ENCODE measurements at regions not wholly inside any gene's neighbourhood (a gene's known extent, or its start where the extent isn't known, plus 50 kb on each side); places are given as distances from the start of the nearest gene placed in this dataset.

- peaks cover 9% of the 10 kb centered on the region for H3K4me1 Mint-ChIP-seq (ENCODE audit: low read depth)
- H3K9me3 Mint-ChIP-seq: no peaks in the 10 kb centered on the region
- H3K27me3 Mint-ChIP-seq: peaks cover 1% of the 10 kb centered on the region
- no peak overlapping the region for H3K27ac Mint-ChIP-seq
- H3K4me3 Mint-ChIP-seq: no peak overlapping the region
- no peaks in the 10 kb centered on the region for H3K36me3 Mint-ChIP-seq (ENCODE audit: low read depth)
- intact Hi-C loops (cut with micrococcal nuclease): no loop called here
Observed at GRCh38 chr20:57919049-57919448, 209.2 kb upstream of the PMEPA1 start.

GRCh38 chr20:57918551-57918950 is 208.7 kb upstream of the PMEPA1 start:
- intact Hi-C loops (cut with micrococcal nuclease): no loop called here
- H3K4me3 Mint-ChIP-seq: no peak overlapping the region
- peaks cover 9% of the 10 kb centered on the region for H3K4me1 Mint-ChIP-seq (ENCODE audit: low read depth)
- H3K36me3 Mint-ChIP-seq (ENCODE audit: low read depth): no peaks in the 10 kb centered on the region
- H3K27ac Mint-ChIP-seq: no peak overlapping the region
- no peaks in the 10 kb centered on the region for H3K9me3 Mint-ChIP-seq
- H3K27me3 Mint-ChIP-seq: peaks cover 1% of the 10 kb centered on the region

GRCh38 chr20:57914205-57914604 is 204.4 kb upstream of the PMEPA1 start:
- H3K27ac Mint-ChIP-seq: no peak overlapping the region

GRCh38 chr20:57913156-57913930 is 203.5 kb upstream of the PMEPA1 start:
- H3K9me3 Mint-ChIP-seq: no peaks in the 10 kb centered on the region
- no peaks in the 10 kb centered on the region for H3K4me1 Mint-ChIP-seq (ENCODE audit: low read depth)
- H3K4me3 Mint-ChIP-seq: no peak overlapping the region
- no peaks in the 10 kb centered on the region for H3K27me3 Mint-ChIP-seq
- intact Hi-C loops (cut with micrococcal nuclease): no loop called here
- H3K36me3 Mint-ChIP-seq (ENCODE audit: low read depth): no peaks in the 10 kb centered on the region
- H3K27ac Mint-ChIP-seq: no peak overlapping the region

More at GRCh38 chr20:57914205-57914604, 204.4 kb upstream of the PMEPA1 start:
- intact Hi-C loops (cut with micrococcal nuclease): no loop called here
- H3K27me3 Mint-ChIP-seq: no peaks in the 10 kb centered on the region
- H3K4me1 Mint-ChIP-seq (ENCODE audit: low read depth): no peaks in the 10 kb centered on the region
- no peak overlapping the region for H3K4me3 Mint-ChIP-seq
- no peaks in the 10 kb centered on the region for H3K9me3 Mint-ChIP-seq
- no peaks in the 10 kb centered on the region for H3K36me3 Mint-ChIP-seq (ENCODE audit: low read depth)

DNA sequence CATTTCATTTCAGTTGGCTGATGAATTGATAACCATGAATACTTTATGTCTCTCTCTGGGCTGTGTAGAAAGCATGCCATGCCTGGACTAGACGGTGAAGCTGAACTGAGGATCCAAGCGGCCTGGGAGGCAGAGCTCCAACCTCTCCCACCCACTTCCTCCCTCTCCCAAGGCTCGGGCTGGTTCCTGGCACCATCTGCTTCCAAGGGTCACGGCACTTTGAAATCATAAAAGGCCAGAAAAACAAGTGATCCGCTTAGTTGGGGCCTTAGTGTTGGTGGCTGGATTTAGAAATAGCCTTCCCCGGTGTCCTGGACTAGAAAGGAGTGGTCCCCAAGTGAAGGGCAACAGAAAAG is 202.4 kb upstream of the PMEPA1 start:
- Mint-ChIP-seq H3K27ac (no peak overlapping the region), H3K9me3 (no peaks in the 10 kb centered on the region), H3K27me3 (peaks cover 8% of the 10 kb centered on the region), H3K4me1 (ENCODE audit: low read depth) (peaks cover 4% of the 10 kb centered on the region), H3K4me3 (no peak overlapping the region), H3K36me3 (ENCODE audit: low read depth) (no peaks in the 10 kb centered on the region)
- intact Hi-C loops (cut with micrococcal nuclease): no loop called here

GRCh38 chr20:57911512-57912226 is 201.9 kb upstream of the PMEPA1 start:
- intact Hi-C loops (cut with micrococcal nuclease): no loop called here
- H3K27me3 Mint-ChIP-seq: peaks cover 11% of the 10 kb centered on the region
- H3K9me3 Mint-ChIP-seq: no peaks in the 10 kb centered on the region
- H3K36me3 Mint-ChIP-seq (ENCODE audit: low read depth): no peaks in the 10 kb centered on the region
- H3K27ac Mint-ChIP-seq: no peak overlapping the region
- peaks cover 4% of the 10 kb centered on the region for H3K4me1 Mint-ChIP-seq (ENCODE audit: low read depth)
- H3K4me3 Mint-ChIP-seq: no peak overlapping the region

- Mint-ChIP-seq H3K4me1 (ENCODE audit: low read depth) (peaks cover 4% of the 10 kb centered on the region), H3K4me3 (no peak overlapping the region), H3K36me3 (ENCODE audit: low read depth) (no peaks in the 10 kb centered on the region), H3K27ac (no peak overlapping the region), H3K9me3 (no peaks in the 10 kb centered on the region), H3K27me3 (peaks cover 17% of the 10 kb centered on the region)
- intact Hi-C loops (cut with micrococcal nuclease): no loop called here
Observed at GRCh38 chr20:57910716-57911115, 200.9 kb upstream of the PMEPA1 start.

DNA sequence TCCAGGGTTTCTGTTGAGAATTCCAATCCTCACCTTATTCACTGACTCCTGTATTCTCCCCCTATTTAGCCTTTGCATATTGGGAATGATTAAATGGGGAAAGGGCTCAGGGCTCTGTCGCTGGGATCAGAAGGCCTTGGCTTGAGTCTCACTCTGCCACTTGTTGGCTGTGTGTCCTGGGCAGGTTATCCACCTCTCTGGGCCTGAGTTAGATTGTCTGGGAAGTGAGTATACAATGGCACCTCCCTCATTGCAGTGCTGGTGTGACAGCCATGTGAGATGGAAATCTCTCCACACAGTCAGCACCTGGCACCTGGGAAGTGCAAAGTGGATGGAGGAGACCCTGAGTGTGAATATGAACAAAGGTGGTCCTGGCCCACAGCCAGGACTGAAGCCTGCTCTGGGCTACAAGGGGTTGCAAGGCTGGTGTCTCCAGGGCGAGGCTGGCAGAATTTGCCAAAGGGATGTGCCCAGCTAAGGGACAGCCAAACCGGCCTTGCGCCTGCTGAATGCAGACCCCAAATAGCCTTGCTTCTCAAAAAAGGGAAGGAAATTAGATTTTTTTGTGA is 200.0 kb upstream of the PMEPA1 start:
- intact Hi-C loops (cut with micrococcal nuclease): no loop called here
- no peak overlapping the region for H3K4me3 Mint-ChIP-seq
- H3K36me3 Mint-ChIP-seq (ENCODE audit: low read depth): no peaks in the 10 kb centered on the region
- no peak overlapping the region for H3K27ac Mint-ChIP-seq
- peaks cover 23% of the 10 kb centered on the region for H3K27me3 Mint-ChIP-seq
- peaks cover 6% of the 10 kb centered on the region for H3K4me1 Mint-ChIP-seq (ENCODE audit: low read depth)
- H3K9me3 Mint-ChIP-seq: no peaks in the 10 kb centered on the region

- intact Hi-C loops (cut with micrococcal nuclease): no loop called here
- no peak overlapping the region for H3K4me3 Mint-ChIP-seq
- H3K36me3 Mint-ChIP-seq (ENCODE audit: low read depth): no peaks in the 10 kb centered on the region
- H3K9me3 Mint-ChIP-seq: no peaks in the 10 kb centered on the region
- peaks cover 15% of the 10 kb centered on the region for H3K4me1 Mint-ChIP-seq (ENCODE audit: low read depth)
- H3K27ac Mint-ChIP-seq: no peak overlapping the region
- H3K27me3 Mint-ChIP-seq: peaks cover 27% of the 10 kb centered on the region
Observed at GRCh38 chr20:57908704-57909630, 199.2 kb upstream of the PMEPA1 start.

- Mint-ChIP-seq H3K27me3 (peaks cover 29% of the 10 kb centered on the region), H3K4me1 (ENCODE audit: low read depth) (peaks cover 17% of the 10 kb centered on the region), H3K27ac (no peak overlapping the region), H3K9me3 (no peaks in the 10 kb centered on the region), H3K4me3 (no peak overlapping the region), H3K36me3 (ENCODE audit: low read depth) (no peaks in the 10 kb centered on the region)
- intact Hi-C loops (cut with micrococcal nuclease): no loop called here
Observed at GRCh38 chr20:57908226-57908625, 198.4 kb upstream of the PMEPA1 start.

- Mint-ChIP-seq H3K9me3 (no peaks in the 10 kb centered on the region), H3K4me3 (no peak overlapping the region), H3K4me1 (ENCODE audit: low read depth) (peaks cover 19% of the 10 kb centered on the region), H3K36me3 (ENCODE audit: low read depth) (no peaks in the 10 kb centered on the region), H3K27me3 (peaks cover 31% of the 10 kb centered on the region), H3K27ac (no peak overlapping the region)
- intact Hi-C loops (cut with micrococcal nuclease): no loop called here
Observed at GRCh38 chr20:57907131-57908000, 197.6 kb upstream of the PMEPA1 start.

DNA sequence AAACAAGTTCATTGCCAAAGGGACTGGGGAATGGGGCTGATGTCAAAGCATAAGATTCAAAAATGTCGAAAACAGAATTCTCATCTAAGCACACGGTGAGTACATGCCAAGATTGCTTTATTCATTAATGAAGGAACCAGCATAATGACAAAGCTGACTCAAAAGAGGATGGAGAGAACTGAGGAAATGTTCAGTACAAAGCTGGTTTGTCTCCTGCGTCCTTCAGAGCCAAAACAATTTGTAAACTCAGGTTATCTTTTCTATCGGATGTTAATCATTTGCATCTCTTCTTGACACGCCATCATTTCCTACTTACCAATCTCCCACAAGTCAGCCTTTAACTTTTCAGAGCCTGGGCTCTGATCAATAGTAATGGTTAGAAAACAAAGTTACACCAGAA is 195.6 kb upstream of the PMEPA1 start:
- Mint-ChIP-seq H3K4me3 (no peak overlapping the region), H3K27me3 (peaks cover 40% of the 10 kb centered on the region), H3K27ac (no peak overlapping the region), H3K4me1 (ENCODE audit: low read depth) (peaks cover 22% of the 10 kb centered on the region), H3K36me3 (ENCODE audit: low read depth) (no peaks in the 10 kb centered on the region), H3K9me3 (no peaks in the 10 kb centered on the region)
- intact Hi-C loops (cut with micrococcal nuclease): no loop called here

Measured in dendritic cell treated with granulocyte-macrophage colony-stimulating factor and Interleukin-4, amounts not matched to agents 40 ng/mL and 50 ng/mL, for 4 days (primary cell).